H1 (cell line): ENCODE measurements at regions not wholly inside any gene's neighbourhood (a gene's known extent, or its start where the extent isn't known, plus 50 kb on each side); places are given as distances from the start of the nearest gene placed in this dataset.

ENCODE experiments used
- CTCF ChIA-PET: fragments of 300-600 bp; sonication (Branson Sonifier 250); formaldehyde crosslinking; loops from one replicate; lab custom pipeline; 2021; ENCODE audit not compliant: partially characterized antibody; lab: Charles Lee
- POLR2A ChIA-PET: fragments of 300-600 bp; sonication (Branson Sonifier 250); formaldehyde crosslinking; loops from one replicate; lab custom pipeline; 2021; ENCODE audit warnings: inconsistent platforms; ENCODE audit not compliant: partially characterized antibody; lab: Charles Lee
- DNase-seq, 2 experiments: peaks; one replicate each; pipeline versions ENCODE4 v3.0.0 to v3.0.0-alpha.2; 2010 to 2022; ENCODE audit warnings: low spot score in 2 of 2, low read depth in 1 of 2, mixed read lengths in 1 of 2
- FAIRE-seq: peaks from 2 replicates; lab custom pipeline; 2011; peaks lifted over from hg19 to GRCh38; lab: Jason Lieb, UNC
- H2AFZ ChIP-seq: 2 replicates; pipeline ENCODE4 v1.8.1; 2012; ENCODE audit warnings: low read length, inconsistent platforms
- H2AK5ac ChIP-seq: 2 replicates; pipeline ENCODE4 v1.6.1; 2013; ENCODE audit warnings: low read depth, low read length
- H2BK120ac ChIP-seq: replicated peaks from 2 replicates; pipeline ENCODE3; 2013; ENCODE audit warnings: low read depth, low read length, inconsistent platforms
- H2BK12ac ChIP-seq: 2 replicates; pipeline ENCODE4 v1.6.1; 2013; ENCODE audit warnings: low read depth, low read length
- H2BK15ac ChIP-seq: 2 replicates; pipeline ENCODE4 v1.6.1; 2013; ENCODE audit warnings: low read length
- H2BK20ac ChIP-seq: 2 replicates; pipeline ENCODE4 v1.6.1; 2013; ENCODE audit warnings: low read length
- H2BK5ac ChIP-seq: 2 replicates; pipeline ENCODE4 v1.6.1; 2013; ENCODE audit warnings: low read depth, low read length
- H3K14ac ChIP-seq: 2 replicates; pipeline ENCODE4 v1.6.1; 2013; ENCODE audit warnings: inconsistent platforms; ENCODE audit not compliant: insufficient read length
- H3K18ac ChIP-seq: 2 replicates; pipeline ENCODE4 v1.6.1; 2013; ENCODE audit warnings: low read length; ENCODE audit errors: extremely low read depth
- H3K23ac ChIP-seq: 2 replicates; pipeline ENCODE4 v1.6.1; 2013; ENCODE audit warnings: inconsistent platforms; ENCODE audit not compliant: insufficient read length
- H3K23me2 ChIP-seq: 2 replicates; pipeline ENCODE4 v1.6.1; 2013; ENCODE audit warnings: low read depth, low read length
- H3K27ac ChIP-seq: 2 replicates; pipeline ENCODE4 v1.6.1; 2011; ENCODE audit warnings: low read depth, low read length, inconsistent platforms
- H3K27me3 ChIP-seq, 4 experiments: replicated peaks in 1 of 4; 1 replicate in 1 of 4; 2 replicates in 3 of 4; pipeline versions ENCODE4 v1.6.1 to v1.8.1; 2011 to 2013; ENCODE audit warnings: low read length in 3 of 4, mild to moderate bottlenecking in 3 of 4, inconsistent platforms in 2 of 4, mixed read lengths in 2 of 4, moderate library complexity in 1 of 4; ENCODE audit not compliant: control insufficient read depth in 3 of 4, insufficient read depth in 3 of 4; ENCODE audit errors: extremely low read depth in 1 of 4
- H3K36me3 ChIP-seq, 4 experiments: 2 replicates each; pipeline versions ENCODE4 v1.6.1 to v1.8.1; 2011 to 2013; ENCODE audit warnings: mild to moderate bottlenecking in 4 of 4, low read length in 3 of 4, moderate library complexity in 2 of 4, control low read depth in 1 of 4, inconsistent platforms in 1 of 4; ENCODE audit not compliant: insufficient read depth in 4 of 4, control insufficient read depth in 2 of 4
- H3K4ac ChIP-seq: replicated peaks from 2 replicates; pipeline ENCODE3; 2013; ENCODE audit warnings: low read length, low read depth, mixed read lengths, inconsistent platforms; ENCODE audit not compliant: insufficient read length
- H3K4me1 ChIP-seq, 4 experiments: replicated peaks in 1 of 4; 1 replicate in 1 of 4; 2 replicates in 3 of 4; pipeline versions ENCODE4 v1.6.1 to v1.8.1; 2011 to 2013; ENCODE audit warnings: low read length in 3 of 4, inconsistent platforms in 2 of 4, mixed read lengths in 1 of 4; ENCODE audit not compliant: insufficient read depth in 4 of 4, control insufficient read depth in 3 of 4
- H3K4me2 ChIP-seq, 2 experiments: 2 replicates each; pipeline versions ENCODE4 v1.6.1 to v1.8.1; 2011 to 2013; ENCODE audit warnings: low read depth in 2 of 2, low read length in 2 of 2, control low read depth in 1 of 2, inconsistent platforms in 1 of 2, mild to moderate bottlenecking in 1 of 2; ENCODE audit not compliant: insufficient read depth in 1 of 2
- H3K4me3 ChIP-seq, 4 experiments: fragments of 200-600, 300-600 bp in 1 of 4; sonication (generic), shearing (Covaris generic), sonication (Bioruptor Twin) in 1 of 4; 2 replicates each; pipeline versions ENCODE4 v1.5.1 to v1.8.1; 2011 to 2016; ENCODE audit warnings: low read length in 4 of 4, low read depth in 3 of 4, control low read depth in 2 of 4, inconsistent platforms in 2 of 4, mild to moderate bottlenecking in 2 of 4, mixed read lengths in 1 of 4, moderate library complexity in 1 of 4; ENCODE audit not compliant: insufficient read depth in 2 of 4; ENCODE audit errors: extremely low read depth in 1 of 4
- H3K56ac ChIP-seq: replicated peaks from 2 replicates; pipeline ENCODE3; 2013; ENCODE audit warnings: low read depth, mild to moderate bottlenecking, mixed read lengths, low read length, inconsistent platforms; ENCODE audit not compliant: insufficient read length
- H3K79me1 ChIP-seq: 2 replicates; pipeline ENCODE4 v1.6.1; 2013; ENCODE audit warnings: low read depth, low read length, control low read depth
- H3K79me2 ChIP-seq, 2 experiments: 2 replicates each; pipeline versions ENCODE4 v1.6.1 to v1.8.1; 2012 to 2013; ENCODE audit warnings: low read length in 2 of 2, mild to moderate bottlenecking in 2 of 2, inconsistent platforms in 1 of 2; ENCODE audit not compliant: insufficient read depth in 2 of 2, control insufficient read depth in 1 of 2
- H3K9ac ChIP-seq, 4 experiments: replicated peaks in 1 of 4; 1 replicate in 1 of 4; 2 replicates in 3 of 4; pipeline versions ENCODE4 v1.6.1 to v1.8.1; 2011 to 2013; ENCODE audit warnings: low read depth in 3 of 4, low read length in 3 of 4, control low read depth in 2 of 4, mild to moderate bottlenecking in 2 of 4, moderate library complexity in 2 of 4, inconsistent platforms in 1 of 4; ENCODE audit errors: extremely low read depth in 1 of 4
- H3K9me3 ChIP-seq, 2 experiments: 2 replicates each; pipeline versions ENCODE4 v1.6.1 to v1.8.1; 2012 to 2013; ENCODE audit warnings: mild to moderate bottlenecking in 2 of 2, moderate library complexity in 2 of 2, control low read depth in 1 of 2, inconsistent platforms in 1 of 2, low read depth in 1 of 2, low read length in 1 of 2, mixed read lengths in 1 of 2; ENCODE audit not compliant: insufficient read depth in 2 of 2
- H4K20me1 ChIP-seq, 2 experiments: replicated peaks in 1 of 2; 2 replicates each; pipeline versions ENCODE3 to v1.8.1; 2011 to 2013; ENCODE audit warnings: inconsistent platforms in 2 of 2, low read length in 2 of 2, mild to moderate bottlenecking in 1 of 2; ENCODE audit not compliant: insufficient read depth in 2 of 2, control insufficient read depth in 1 of 2
- H4K5ac ChIP-seq: 2 replicates; pipeline ENCODE4 v1.6.1; 2013; ENCODE audit warnings: low read length, low read depth, mixed read lengths, inconsistent platforms; ENCODE audit not compliant: insufficient read length
- H4K8ac ChIP-seq: 2 replicates; pipeline ENCODE4 v1.8.0; 2013; ENCODE audit warnings: mild to moderate bottlenecking, moderate library complexity, low read length, inconsistent platforms; ENCODE audit not compliant: insufficient read depth; ENCODE audit errors: extremely low read depth
- H4K91ac ChIP-seq: replicated peaks from 2 replicates; pipeline ENCODE3; 2013; ENCODE audit warnings: low read length, mixed read lengths, inconsistent platforms; ENCODE audit not compliant: insufficient read length
- BACH1 ChIP-seq: IDR thresholded peaks from 2 replicates; pipeline ENCODE4 v1.6.1; 2012; ENCODE audit warnings: low read length, improper control_type of control experiment
- SUZ12 ChIP-seq: fragments of 200-600 bp; sonication (generic); IDR thresholded peaks from 2 replicates; pipeline ENCODE4 v1.6.1; 2012; ENCODE audit warnings: mild to moderate bottlenecking, inconsistent platforms, low read length, moderate library complexity, mixed read lengths
- WGBS, 2 experiments: shearing (Covaris generic) in 1 of 2; methylation state at CpG; one replicate each; pipeline versions ENCODE4 v1.1.6 to v1.1.7; 2013 to 2015; ENCODE audit warnings: low lambda C conversion rate in 2 of 2, mixed read lengths in 2 of 2, inconsistent platforms in 1 of 2, low coverage in 1 of 2, missing lambda C conversion rate in 1 of 2; ENCODE audit not compliant: insufficient replicate concordance in 2 of 2, insufficient coverage in 1 of 2, insufficient read length in 1 of 2; ENCODE audit errors: extremely low coverage in 1 of 2, missing lambda C conversion rate in 1 of 2; 5-methylcytosine and 5-hydroxymethylcytosine counted together
- TF ChIP-seq, protein P1 (sequence below): IDR thresholded peaks from 2 replicates; pipeline ENCODE4 v1.6.1; 2011; ENCODE audit warnings: low read length, improper control_type of control experiment
- TF ChIP-seq, protein P2 (sequence below): IDR thresholded peaks from 2 replicates; pipeline ENCODE4 v1.6.1; 2012; ENCODE audit warnings: low read length, inconsistent platforms
- TF ChIP-seq, protein P3 (sequence below): IDR thresholded peaks from 2 replicates; pipeline ENCODE4 v1.6.1; 2011; ENCODE audit warnings: low read depth, mild to moderate bottlenecking, low read length; ENCODE audit not compliant: insufficient read depth

DNA sequence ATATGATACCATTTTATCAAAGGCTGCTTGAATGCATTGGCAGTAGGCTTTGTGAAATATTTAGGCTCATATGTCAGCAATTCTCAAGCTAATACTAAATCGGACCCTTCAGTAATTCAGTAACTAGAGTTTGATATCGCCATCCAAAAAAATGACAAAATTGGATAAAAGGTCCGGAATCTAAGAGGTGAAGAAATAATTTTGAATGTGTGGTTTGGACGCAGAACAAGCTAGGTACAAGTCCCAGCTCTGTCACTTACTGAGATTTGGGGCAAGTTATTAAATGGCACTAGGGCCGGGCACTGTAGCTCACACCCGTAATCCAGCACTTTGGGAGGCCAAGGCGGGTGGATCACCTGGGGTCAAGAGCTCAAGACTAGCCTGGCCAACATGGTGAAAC is 956.5 kb downstream of the CDH11 start:
- Histone ChIP-seq H3K79me2 (no peaks in the 10 kb centered on the region), H3K56ac (no peak overlapping the region), H2BK120ac (no peak overlapping the region), H2BK12ac (no peak overlapping the region), H3K9ac (no peak overlapping the region), H4K8ac (no peak overlapping the region), H2BK15ac (no peak overlapping the region), H4K91ac (no peak overlapping the region), H3K4me1 (no peaks in the 10 kb centered on the region), H3K36me3 (no peaks in the 10 kb centered on the region), H3K27ac (no peak overlapping the region), H3K4me3 (no peak overlapping the region), H3K79me1 (no peaks in the 10 kb centered on the region), H2BK5ac (no peak overlapping the region), H4K5ac (no peak overlapping the region), H3K23me2 (no peaks in the 10 kb centered on the region), H3K4me2 (no peak overlapping the region), H2AFZ (no peak overlapping the region), H3K14ac (no peak overlapping the region), H3K27me3 (no peaks in the 10 kb centered on the region), H3K23ac (no peak overlapping the region), H2AK5ac (no peak overlapping the region), H2BK20ac (no peak overlapping the region), H3K4ac (no peak overlapping the region), H3K9me3 (no peaks in the 10 kb centered on the region), H3K18ac (no peak overlapping the region), H4K20me1 (no peaks in the 10 kb centered on the region)
- ChIA-PET POLR2A (no interaction called here), CTCF (no interaction called here)
- no peak for FAIRE-seq
- DNase-seq, result no peak
- TF ChIP-seq, protein P1, sequence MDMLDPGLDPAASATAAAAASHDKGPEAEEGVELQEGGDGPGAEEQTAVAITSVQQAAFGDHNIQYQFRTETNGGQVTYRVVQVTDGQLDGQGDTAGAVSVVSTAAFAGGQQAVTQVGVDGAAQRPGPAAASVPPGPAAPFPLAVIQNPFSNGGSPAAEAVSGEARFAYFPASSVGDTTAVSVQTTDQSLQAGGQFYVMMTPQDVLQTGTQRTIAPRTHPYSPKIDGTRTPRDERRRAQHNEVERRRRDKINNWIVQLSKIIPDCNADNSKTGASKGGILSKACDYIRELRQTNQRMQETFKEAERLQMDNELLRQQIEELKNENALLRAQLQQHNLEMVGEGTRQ, result no peak
- no peak for TF ChIP-seq SUZ12
- TF ChIP-seq, protein P2, sequence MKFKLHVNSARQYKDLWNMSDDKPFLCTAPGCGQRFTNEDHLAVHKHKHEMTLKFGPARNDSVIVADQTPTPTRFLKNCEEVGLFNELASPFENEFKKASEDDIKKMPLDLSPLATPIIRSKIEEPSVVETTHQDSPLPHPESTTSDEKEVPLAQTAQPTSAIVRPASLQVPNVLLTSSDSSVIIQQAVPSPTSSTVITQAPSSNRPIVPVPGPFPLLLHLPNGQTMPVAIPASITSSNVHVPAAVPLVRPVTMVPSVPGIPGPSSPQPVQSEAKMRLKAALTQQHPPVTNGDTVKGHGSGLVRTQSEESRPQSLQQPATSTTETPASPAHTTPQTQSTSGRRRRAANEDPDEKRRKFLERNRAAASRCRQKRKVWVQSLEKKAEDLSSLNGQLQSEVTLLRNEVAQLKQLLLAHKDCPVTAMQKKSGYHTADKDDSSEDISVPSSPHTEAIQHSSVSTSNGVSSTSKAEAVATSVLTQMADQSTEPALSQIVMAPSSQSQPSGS, result no peak
- TF ChIP-seq BACH1, result no peak
- TF ChIP-seq, protein P3, sequence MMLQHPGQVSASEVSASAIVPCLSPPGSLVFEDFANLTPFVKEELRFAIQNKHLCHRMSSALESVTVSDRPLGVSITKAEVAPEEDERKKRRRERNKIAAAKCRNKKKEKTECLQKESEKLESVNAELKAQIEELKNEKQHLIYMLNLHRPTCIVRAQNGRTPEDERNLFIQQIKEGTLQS, result no peak
- WGBS, 2 experiments, result 90% methylated on average over 7 of the region's 7 CpGs; no CpG with 5 or more reads in 1 of the 2 experiments
